HEK293T (cell line): ENCODE measurements at regions not wholly inside any gene's neighbourhood (a gene's known extent, or its start where the extent isn't known, plus 50 kb on each side); places are given as distances from the start of the nearest gene placed in this dataset.

ENCODE experiments used
- CTCF ChIA-PET: fragments of 350-600 bp; formaldehyde crosslinking; extraction: SDS; loops from one replicate; lab custom pipeline; 2021; ENCODE audit warnings: antibody characterized with exemption, inconsistent platforms; lab: Yijun Ruan, JAX
- POLR2A ChIA-PET: fragments of 350-600 bp; formaldehyde crosslinking; extraction: SDS; loops from one replicate; lab custom pipeline; 2020; ENCODE audit warnings: antibody characterized with exemption, inconsistent platforms; lab: Yijun Ruan, JAX
- DNase-seq: peaks from one replicate; pipeline ENCODE4 v3.0.0; 2012; ENCODE audit warnings: mixed read lengths; ENCODE audit errors: extremely low spot score
- ARNT ChIP-seq: fragments of 450-650 bp; IDR thresholded peaks from 2 replicates; pipeline ENCODE4 v1.6.1; 2017; ENCODE audit warnings: mild to moderate bottlenecking
- BHLHE40 ChIP-seq: fragments of 450-650 bp; IDR thresholded peaks from 2 replicates; pipeline ENCODE4 v1.6.1; 2016; ENCODE audit warnings: mild to moderate bottlenecking, moderate library complexity, borderline replicate concordance
- CTBP1 ChIP-seq: fragments of 450-650 bp; IDR thresholded peaks from 2 replicates; pipeline ENCODE4 v1.6.1; 2016; ENCODE audit warnings: borderline replicate concordance
- ELF4 ChIP-seq: fragments of 450-650 bp; IDR thresholded peaks from 2 replicates; pipeline ENCODE4 v1.6.1; 2017; ENCODE audit warnings: antibody characterized with exemption
- FOXA1 ChIP-seq: fragments of 450-650 bp; IDR thresholded peaks from 2 replicates; pipeline ENCODE4 v1.6.1; 2016; ENCODE audit warnings: mild to moderate bottlenecking
- FOXK2 ChIP-seq: fragments of 450-650 bp; IDR thresholded peaks from 2 replicates; pipeline ENCODE4 v1.6.1; 2016; ENCODE audit warnings: mild to moderate bottlenecking
- FOXM1 ChIP-seq: fragments of 450-650 bp; IDR thresholded peaks from 2 replicates; pipeline ENCODE4 v1.6.1; 2017; ENCODE audit warnings: mild to moderate bottlenecking, borderline replicate concordance
- HDGF ChIP-seq: fragments of 450-650 bp; IDR thresholded peaks from 2 replicates; pipeline ENCODE4 v1.6.1; 2017; ENCODE audit warnings: antibody characterized with exemption, borderline replicate concordance
- L3MBTL2 ChIP-seq: fragments of 450-650 bp; conservative IDR thresholded peaks from 2 replicates; pipeline ENCODE4 v1.6.1; 2016; ENCODE audit warnings: mild to moderate bottlenecking
- LEF1 ChIP-seq: fragments of 450-650 bp; IDR thresholded peaks from 2 replicates; pipeline ENCODE4 v1.6.1; 2017; ENCODE audit warnings: mild to moderate bottlenecking, borderline replicate concordance
- NFRKB ChIP-seq: fragments of 450-650 bp; IDR thresholded peaks from 2 replicates; pipeline ENCODE4 v1.6.1; 2016; ENCODE audit warnings: mild to moderate bottlenecking, moderate library complexity
- SP1 ChIP-seq: fragments of 450-650 bp; IDR thresholded peaks from 2 replicates; pipeline ENCODE4 v1.6.1; 2017
- SUZ12 ChIP-seq: fragments of 450-650 bp; IDR thresholded peaks from 2 replicates; pipeline ENCODE4 v1.6.1; 2016; ENCODE audit warnings: mild to moderate bottlenecking
- TARDBP ChIP-seq: fragments of 450-650 bp; IDR thresholded peaks from 2 replicates; pipeline ENCODE4 v1.6.1; 2016
- ZNF384 ChIP-seq: fragments of 450-650 bp; IDR thresholded peaks from 2 replicates; pipeline ENCODE4 v1.6.1; 2016
- TF ChIP-seq, protein P1 (sequence below): fragments of 450-650 bp; IDR thresholded peaks from 2 replicates; pipeline ENCODE4 v1.6.1; 2016

DNA sequence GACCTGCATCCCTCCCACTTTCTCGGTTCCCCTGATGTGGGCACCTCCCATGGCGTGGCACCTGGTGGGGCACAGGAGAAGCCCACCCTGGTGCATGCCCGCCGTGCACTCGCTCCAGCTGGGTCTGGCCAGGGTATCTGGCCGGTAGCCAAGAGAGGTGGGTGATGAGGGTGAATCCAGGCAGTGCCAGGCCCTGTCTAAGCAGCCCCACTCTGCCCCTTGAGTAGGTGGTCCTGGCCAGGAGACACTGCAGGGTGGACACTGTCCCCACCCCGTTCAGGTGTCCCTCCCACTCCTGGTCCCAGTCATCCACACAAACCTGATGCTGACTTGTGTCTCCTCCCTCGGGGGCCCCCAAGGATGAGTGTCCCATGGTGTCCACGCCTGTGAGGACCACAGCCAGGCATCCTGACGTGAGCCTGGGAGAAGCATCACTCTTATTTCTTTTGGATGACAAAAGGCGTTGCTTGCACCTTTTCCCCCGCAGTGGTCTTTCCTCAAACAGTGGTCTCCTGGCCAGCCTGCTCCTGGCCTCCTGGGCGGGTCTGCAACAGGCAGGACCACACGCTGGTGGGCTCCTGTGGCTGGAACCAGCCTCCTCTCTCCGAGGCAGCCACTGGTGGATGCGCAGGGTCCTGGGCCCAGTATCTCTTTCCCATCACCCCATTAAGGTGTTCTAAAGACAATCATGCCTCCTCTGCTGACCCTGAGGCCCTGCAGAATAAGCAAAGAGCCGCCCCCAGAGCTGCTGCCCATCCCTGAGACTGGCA, 922.3 kb downstream of the BRD1 start:
- no peak for DNase-seq
- POLR2A ChIA-PET = no interaction called here
- TF ChIP-seq TARDBP = no peak
- TF ChIP-seq HDGF = no peak
- CTCF ChIA-PET = no interaction called here

DNA sequence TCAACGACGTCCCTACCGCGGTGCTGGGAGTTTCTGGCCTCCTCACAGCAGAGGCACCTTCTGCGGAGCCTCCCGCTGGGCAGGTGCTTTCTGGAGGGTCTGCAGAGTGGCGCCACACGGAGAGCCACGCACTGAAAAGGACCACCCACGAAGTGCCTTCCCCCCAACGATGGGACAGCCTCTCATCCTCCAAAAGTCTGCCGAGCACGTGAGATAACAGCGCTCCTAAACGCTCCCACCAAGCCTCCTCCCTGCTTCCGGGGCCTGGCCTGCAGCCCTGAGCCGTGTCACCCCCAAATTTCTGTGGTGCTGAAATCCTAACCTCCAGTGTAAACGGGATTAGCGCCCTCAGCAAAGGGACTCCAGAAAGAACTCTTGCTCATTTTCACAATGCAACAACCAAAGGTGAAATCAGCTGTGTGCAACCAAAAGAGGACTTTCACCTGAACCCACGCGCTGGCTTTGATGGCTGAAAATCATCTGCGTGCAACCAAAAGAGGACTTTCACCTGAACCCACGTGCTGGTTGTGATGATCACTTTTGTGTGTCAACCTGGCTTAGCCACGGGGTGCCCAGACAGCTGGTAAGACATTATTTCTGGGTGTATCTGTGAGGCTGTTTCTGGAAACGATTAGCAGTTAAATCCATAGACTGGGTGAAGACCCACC, 924.6 kb downstream of the BRD1 start:
- no peak for TF ChIP-seq ZNF384
- TF ChIP-seq LEF1 = no peak
- TF ChIP-seq SP1 = no peak
- TF ChIP-seq ARNT = no peak
- CTCF ChIA-PET = no interaction called here

DNA sequence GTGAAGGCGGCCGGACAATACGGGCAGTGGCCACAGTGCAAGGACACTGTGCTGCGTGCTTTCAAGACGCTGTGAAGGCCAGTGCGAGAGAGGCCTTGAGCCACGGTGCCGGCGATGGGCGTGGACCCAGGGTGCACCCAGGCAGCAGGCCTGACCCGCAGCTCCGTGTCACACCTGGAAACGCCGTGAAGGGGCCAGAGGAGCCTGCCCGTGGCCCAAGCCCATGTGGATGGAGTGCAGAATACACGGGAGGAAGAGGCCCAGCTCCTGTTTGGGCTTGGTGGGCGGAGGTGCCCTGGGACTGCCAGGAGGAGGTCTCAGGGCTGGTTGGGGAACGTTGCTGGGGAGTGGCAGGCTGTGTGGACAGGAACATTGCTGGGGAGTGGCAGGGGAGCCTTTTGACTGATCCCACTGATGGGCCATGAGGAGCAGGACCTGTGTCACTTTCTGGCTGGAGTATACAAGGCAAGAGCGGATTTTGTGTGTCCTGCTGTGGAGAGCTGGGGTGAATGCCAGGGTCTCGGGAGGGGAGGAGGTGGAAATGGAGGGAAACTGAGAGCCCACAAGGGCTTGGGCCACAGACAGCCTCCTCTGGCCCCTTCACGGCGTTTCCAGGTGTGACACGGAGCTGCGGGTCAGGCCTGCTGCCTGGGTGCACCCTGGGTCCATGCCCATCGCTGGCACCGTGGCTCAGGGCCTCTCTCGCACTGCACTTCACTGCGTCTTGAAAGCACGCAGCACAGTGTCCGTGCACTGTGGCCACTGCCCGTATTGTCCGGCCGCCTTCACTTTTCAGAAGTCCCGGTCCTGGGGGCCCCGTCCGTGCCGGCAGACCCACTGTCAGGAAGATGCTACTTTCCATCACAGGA, 925.4 kb downstream of the BRD1 start:
- ChIA-PET POLR2A (no interaction called here), CTCF (no interaction called here)

More for the DNA sequence above, 924.6 kb downstream of the BRD1 start:
- POLR2A ChIA-PET = no interaction called here
- no peak for DNase-seq

DNA sequence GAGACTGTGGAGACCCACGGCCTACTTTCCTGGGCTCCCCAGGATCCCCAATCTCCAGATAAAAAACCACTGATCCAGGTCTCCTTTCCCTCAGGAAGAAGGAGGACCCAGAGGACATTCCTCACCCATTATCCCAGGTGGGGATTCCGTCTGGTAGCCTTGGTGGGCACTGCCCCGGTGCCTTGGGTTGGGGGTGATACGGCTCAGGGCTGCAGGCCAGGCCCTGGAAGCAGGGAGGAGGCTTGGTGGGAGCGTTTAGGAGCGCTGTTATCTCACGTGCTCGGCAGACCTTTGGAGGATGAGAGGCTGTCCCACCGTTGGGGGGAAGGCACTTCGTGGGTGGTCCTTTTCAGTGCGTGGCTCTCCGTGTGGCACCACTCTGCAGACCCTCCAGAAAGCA, 926.3 kb downstream of the BRD1 start:
- no peak for TF ChIP-seq FOXA1
- TF ChIP-seq, protein P1, sequence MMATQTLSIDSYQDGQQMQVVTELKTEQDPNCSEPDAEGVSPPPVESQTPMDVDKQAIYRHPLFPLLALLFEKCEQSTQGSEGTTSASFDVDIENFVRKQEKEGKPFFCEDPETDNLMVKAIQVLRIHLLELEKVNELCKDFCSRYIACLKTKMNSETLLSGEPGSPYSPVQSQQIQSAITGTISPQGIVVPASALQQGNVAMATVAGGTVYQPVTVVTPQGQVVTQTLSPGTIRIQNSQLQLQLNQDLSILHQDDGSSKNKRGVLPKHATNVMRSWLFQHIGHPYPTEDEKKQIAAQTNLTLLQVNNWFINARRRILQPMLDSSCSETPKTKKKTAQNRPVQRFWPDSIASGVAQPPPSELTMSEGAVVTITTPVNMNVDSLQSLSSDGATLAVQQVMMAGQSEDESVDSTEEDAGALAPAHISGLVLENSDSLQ = no peak
- CTCF ChIA-PET = no interaction called here
- DNase-seq = no peak
- POLR2A ChIA-PET = no interaction called here

More for the DNA sequence above, 925.4 kb downstream of the BRD1 start:
- no peak for TF ChIP-seq FOXM1
- TF ChIP-seq SUZ12 = no peak
- TF ChIP-seq CTBP1 = no peak
- no peak for TF ChIP-seq BHLHE40
- TF ChIP-seq FOXK2 = no peak
- TF ChIP-seq TARDBP = no peak
- no peak for TF ChIP-seq ELF4
- no peak for TF ChIP-seq HDGF
- no peak for TF ChIP-seq LEF1
- TF ChIP-seq ARNT = no peak
- DNase-seq = no peak

DNA sequence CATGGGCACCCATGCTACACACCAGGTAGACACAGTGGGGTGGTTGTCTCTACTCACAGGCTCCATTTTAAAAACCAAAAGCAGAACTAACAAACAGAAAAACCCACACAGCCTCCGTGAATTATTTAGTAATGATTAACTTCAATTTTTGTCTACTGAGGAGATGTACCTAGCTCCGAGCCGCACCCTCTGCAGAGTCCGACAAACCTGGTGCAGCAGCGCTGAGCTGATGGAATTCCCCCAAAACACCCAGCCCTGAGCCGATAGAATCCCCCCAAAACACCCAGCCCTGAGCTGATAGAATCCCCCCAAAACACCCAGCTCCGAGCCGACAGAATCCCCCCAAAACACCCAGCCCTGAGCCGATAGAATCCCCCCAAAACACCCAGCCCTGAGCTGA, 927.0 kb downstream of the BRD1 start:
- POLR2A ChIA-PET = no interaction called here
- CTCF ChIA-PET = no interaction called here
- no peak for DNase-seq
- TF ChIP-seq LEF1 = no peak
- no peak for TF ChIP-seq CTBP1
- TF ChIP-seq SP1 = no peak
- TF ChIP-seq, protein P1 = no peak
- no peak for TF ChIP-seq ELF4
- TF ChIP-seq FOXM1 = no peak
- no peak for TF ChIP-seq FOXK2
- no peak for TF ChIP-seq BHLHE40
- no peak for TF ChIP-seq NFRKB
- TF ChIP-seq ZNF384 = no peak
- no peak for TF ChIP-seq HDGF
- no peak for TF ChIP-seq FOXA1

DNA sequence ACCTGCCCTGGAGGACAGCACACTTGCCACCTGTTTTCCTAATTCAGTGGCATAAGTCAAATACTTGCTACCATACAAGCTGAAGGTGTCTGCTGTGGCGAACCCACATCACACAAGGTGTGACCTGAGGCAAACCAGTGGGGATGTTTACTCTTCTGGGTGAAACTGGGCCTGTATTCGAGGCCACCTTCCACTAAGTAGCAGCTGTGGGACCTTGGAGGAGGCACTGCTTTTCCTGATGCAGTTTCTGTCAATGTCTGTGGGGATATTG, 927.4 kb downstream of the BRD1 start:
- CTCF ChIA-PET = no interaction called here

DNA sequence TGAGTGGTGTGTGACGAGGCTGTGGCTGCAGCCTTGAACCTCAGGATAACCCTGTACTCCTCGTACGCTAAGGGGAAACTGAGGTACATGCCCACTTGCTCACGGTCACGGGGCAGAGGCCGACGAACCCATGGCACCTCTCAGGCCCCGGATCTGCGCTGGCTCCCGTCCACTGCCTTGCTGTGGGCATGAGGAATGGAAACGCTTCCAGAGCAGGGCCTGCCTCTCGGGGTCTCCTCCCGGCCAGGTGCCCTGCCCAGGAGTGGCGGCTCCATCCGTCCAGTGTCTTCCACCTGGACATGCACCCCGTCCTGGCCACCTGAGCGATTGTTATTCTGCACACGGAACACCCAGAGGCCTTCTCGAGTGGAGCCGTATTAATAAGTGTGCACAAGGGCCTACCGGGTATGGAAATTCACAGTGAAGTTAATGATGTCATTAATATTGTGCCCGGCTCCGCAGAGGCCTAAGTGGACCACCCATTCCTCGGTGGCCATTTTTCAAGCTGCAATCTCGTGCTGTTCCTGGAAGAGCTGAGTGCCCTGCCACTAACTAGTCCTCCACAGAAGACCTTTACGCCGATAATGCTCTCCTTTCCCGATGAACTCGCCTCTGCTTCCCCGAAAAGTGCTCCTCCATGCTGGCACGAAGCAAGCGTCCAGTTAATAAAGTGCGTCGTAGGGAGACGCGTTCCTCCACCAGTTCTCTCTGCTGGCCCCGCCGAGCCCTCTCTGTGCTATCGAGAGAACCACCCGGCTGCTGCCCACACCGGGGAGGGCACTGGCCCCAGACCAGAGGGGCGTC, 927.9 kb downstream of the BRD1 start:
- TF ChIP-seq, protein P1 = no peak
- TF ChIP-seq NFRKB (no peak), TARDBP (no peak), FOXM1 (no peak), HDGF (no peak), CTBP1 (no peak), ELF4 (no peak), L3MBTL2 (no peak), LEF1 (no peak), SUZ12 (no peak), FOXK2 (no peak), ZNF384 (no peak), SP1 (no peak), FOXA1 (no peak), ARNT (no peak), BHLHE40 (no peak)
- POLR2A ChIA-PET = no interaction called here
- DNase-seq = no peak
- CTCF ChIA-PET = no interaction called here

More for the DNA sequence above, 927.4 kb downstream of the BRD1 start:
- POLR2A ChIA-PET = no interaction called here
- DNase-seq = no peak
- TF ChIP-seq TARDBP = no peak
- no peak for TF ChIP-seq CTBP1
